ENCODE measurements at regions not wholly inside any gene's neighbourhood (a gene's known extent, or its start where the extent isn't known, plus 50 kb on each side); places are given as distances from the start of the nearest gene placed in this dataset.
"Not testable (repeated sequence)": the region's sequence is repeated elsewhere in the genome, so short reads cannot be mapped to it uniquely, and the experiment has no call there.

DNA sequence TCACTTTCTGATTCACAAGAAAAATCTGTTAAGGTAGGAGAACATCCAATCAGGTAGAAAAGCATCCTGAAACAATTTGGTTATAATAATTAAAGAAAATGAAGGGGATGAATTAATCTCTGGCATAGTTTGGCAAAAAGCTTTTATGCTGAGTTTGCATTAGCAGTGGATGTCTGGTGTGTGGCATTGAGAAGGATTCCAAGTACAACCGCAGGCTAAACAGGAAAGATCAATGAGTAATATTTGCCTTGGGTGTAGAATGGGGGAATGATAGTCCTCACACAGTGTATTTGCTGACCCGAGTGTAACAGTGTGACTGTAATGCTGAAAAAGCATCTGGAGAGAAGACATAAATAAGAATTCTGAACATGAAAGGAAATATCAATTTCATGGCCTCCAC lies 68.3 kb upstream of the SESTD1 start:
- no peak for FAIRE-seq
- no peak for DNase-seq (ENCODE audit: insufficient read length, low spot score)

DNA sequence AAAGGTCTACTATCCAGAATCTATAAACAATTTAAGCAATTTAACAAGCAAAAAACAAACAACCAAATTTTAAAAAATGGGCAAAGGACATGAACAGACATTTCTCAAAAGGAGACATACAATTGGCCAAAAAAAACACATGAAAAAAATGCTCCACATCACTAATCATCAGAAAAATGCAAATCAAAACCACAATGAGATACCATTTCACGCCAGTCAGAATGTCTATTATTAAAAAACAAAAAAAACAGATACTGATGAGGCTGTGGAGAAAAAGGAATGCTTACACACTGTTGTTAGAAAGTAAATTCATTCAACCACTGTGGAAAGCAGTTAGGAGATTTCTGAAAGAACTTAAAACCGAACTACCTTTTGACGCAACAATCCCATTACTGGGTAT lies 66.4 kb upstream of the SESTD1 start:
- FAIRE-seq (no peak), DNase-seq (ENCODE audit: insufficient read length, low spot score) (no peak)

DNA sequence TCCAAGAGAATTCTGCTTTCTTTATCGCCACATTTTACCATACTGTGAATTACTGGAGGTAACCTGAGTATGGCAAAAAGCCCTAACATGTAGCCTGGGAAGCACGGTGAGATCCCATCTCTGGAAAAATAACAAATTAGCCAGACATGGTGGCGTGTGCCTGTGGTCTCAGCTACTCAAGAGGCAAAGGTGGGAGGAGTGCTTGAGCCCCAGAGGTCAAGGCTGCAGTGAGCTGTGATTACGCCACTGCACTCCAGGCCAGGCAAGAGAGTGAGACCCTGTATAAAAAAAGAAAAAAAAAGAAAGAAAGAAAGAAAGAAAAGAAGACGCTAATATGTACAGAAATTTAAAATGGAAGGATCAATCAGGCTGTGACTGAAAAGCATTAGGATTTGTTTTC lies 57.7 kb upstream of the SESTD1 start:
- DNase-seq (ENCODE audit: insufficient read length, low spot score) (no peak), FAIRE-seq (no peak)

DNA sequence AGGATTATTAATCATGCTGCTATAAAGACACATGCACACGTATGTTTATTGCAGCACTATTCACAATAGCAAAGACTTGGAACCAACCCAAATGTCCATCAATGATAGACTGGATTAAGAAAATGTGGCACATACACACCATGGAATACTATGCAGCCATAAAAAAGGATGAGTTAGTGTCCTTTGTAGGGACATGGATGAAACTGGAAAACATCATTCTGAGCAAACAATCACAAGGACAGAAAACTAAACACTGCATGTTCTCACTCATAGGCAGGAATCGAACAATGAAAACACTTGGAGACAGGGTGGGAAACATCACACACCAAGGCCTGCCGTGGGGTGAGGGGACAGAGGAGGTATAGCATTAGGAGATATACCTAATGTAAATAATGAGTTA lies 56.4 kb upstream of the SESTD1 start:
- FAIRE-seq; DNase-seq (ENCODE audit: insufficient read length, low spot score): not testable (repeated sequence)

DNA sequence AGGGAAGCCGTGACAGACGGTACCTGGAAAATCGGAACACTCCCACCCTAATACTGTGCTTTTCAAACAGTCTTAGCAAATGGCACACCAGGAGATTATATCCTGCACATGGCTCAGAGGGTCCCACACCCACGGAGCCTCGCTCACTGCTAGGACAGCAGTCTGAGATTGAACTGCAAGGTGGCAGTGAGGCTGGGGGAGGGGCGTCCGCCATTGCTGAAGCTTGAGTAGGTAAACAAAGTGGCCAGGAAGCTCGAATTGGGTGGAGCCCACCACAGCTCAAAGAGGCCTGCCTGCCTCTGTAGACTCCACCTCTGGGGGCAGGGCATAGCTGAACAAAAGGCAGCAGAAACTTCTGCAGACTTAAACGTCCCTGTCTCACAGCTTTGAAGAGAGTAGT lies 50.1 kb upstream of the SESTD1 start:
- FAIRE-seq; DNase-seq (ENCODE audit: insufficient read length, low spot score): not testable (repeated sequence)

Measured in HTR-8/SVneo (cell line).